IPS DF 6.9 (cell line): ENCODE measurements at regions not wholly inside any gene's neighbourhood (a gene's known extent, or its start where the extent isn't known, plus 50 kb on each side); places are given as distances from the start of the nearest gene placed in this dataset.

Experiments
- DNase-seq: peaks from one replicate; pipeline ENCODE4 v3.0.0-alpha.2; 2013; ENCODE audit warnings: low read depth, low spot score
- H3K27ac ChIP-seq: one replicate; pipeline ENCODE4 v1.5.1; 2013; ENCODE audit warnings: low read length, control low read depth
- H3K27me3 ChIP-seq: 2 replicates; pipeline ENCODE4 v1.6.1; 2013; ENCODE audit warnings: mild to moderate bottlenecking, low read length; ENCODE audit not compliant: control insufficient read depth, insufficient read depth
- H3K36me3 ChIP-seq: 2 replicates; pipeline ENCODE4 v1.6.1; 2013; ENCODE audit warnings: low read length; ENCODE audit not compliant: control insufficient read depth, insufficient read depth
- H3K4me1 ChIP-seq: 2 replicates; pipeline ENCODE4 v1.6.1; 2013; ENCODE audit warnings: low read length; ENCODE audit not compliant: control insufficient read depth, insufficient read depth
- H3K4me3 ChIP-seq: 2 replicates; pipeline ENCODE4 v1.5.1; 2013; ENCODE audit warnings: mild to moderate bottlenecking, low read length
- H3K9me3 ChIP-seq: 2 replicates; pipeline ENCODE4 v1.6.1; 2013; ENCODE audit warnings: low read length, inconsistent platforms; ENCODE audit not compliant: control insufficient read depth, insufficient read depth
- WGBS: extraction: QIAGEN DNeasy Blood & Tissue Kit; methylation state at CpG from one replicate; pipeline ENCODE4 v1.1.7; 2013; ENCODE audit warnings: mixed read lengths, missing lambda C conversion rate; ENCODE audit not compliant: insufficient read length, insufficient coverage; 5-methylcytosine and 5-hydroxymethylcytosine counted together

- H3K27me3 ChIP-seq, result no peaks in the 10 kb centered on the region
- WGBS, result no CpG with 5 or more reads among the region's 1 CpG
- no peak overlapping the region for H3K4me3 ChIP-seq
- DNase-seq, result no peak
- H3K36me3 ChIP-seq, result no peaks in the 10 kb centered on the region
- H3K27ac ChIP-seq, result no peak overlapping the region
- H3K4me1 ChIP-seq, result no peaks in the 10 kb centered on the region; the same call in 1 of the 2 replicates
- no peaks in the 10 kb centered on the region for H3K9me3 ChIP-seq
These were observed 116.4 kb upstream of the RIPOR2 start for GRCh38 chr6:25052181-25052580.

- no peak for DNase-seq
- Histone ChIP-seq H3K9me3 (no peaks in the 10 kb centered on the region), H3K27ac (no peak overlapping the region), H3K36me3 (no peaks in the 10 kb centered on the region), H3K27me3 (no peaks in the 10 kb centered on the region), H3K4me3 (no peak overlapping the region), H3K4me1 (no peaks in the 10 kb centered on the region; the same call in 1 of the 2 replicates)
- no CpG with 5 or more reads among the region's 2 CpGs for WGBS
These were observed 118.2 kb upstream of the RIPOR2 start for GRCh38 chr6:25053875-25054371.

GRCh38 chr6:25054469-25054868 is 118.7 kb upstream of the RIPOR2 start:
- no peaks in the 10 kb centered on the region for H3K36me3 ChIP-seq
- no peaks in the 10 kb centered on the region for H3K9me3 ChIP-seq
- no peaks in the 10 kb centered on the region; the same call in 1 of the 2 replicates for H3K4me1 ChIP-seq
- H3K4me3 ChIP-seq, result no peak overlapping the region
- no peak overlapping the region for H3K27ac ChIP-seq
- H3K27me3 ChIP-seq, result no peaks in the 10 kb centered on the region
- no CpG with 5 or more reads among the region's 3 CpGs for WGBS
- DNase-seq, result no peak

GRCh38 chr6:25056130-25056529 is 120.4 kb upstream of the RIPOR2 start:
- no peaks in the 10 kb centered on the region for H3K27me3 ChIP-seq
- H3K9me3 ChIP-seq, result no peaks in the 10 kb centered on the region
- H3K27ac ChIP-seq, result no peak overlapping the region
- H3K4me1 ChIP-seq, result no peaks in the 10 kb centered on the region; the same call in 1 of the 2 replicates
- no CpG with 5 or more reads among the region's 3 CpGs for WGBS
- no peaks in the 10 kb centered on the region for H3K36me3 ChIP-seq
- no peak for DNase-seq
- no peak overlapping the region for H3K4me3 ChIP-seq

GRCh38 chr6:25057111-25057905 is 121.5 kb upstream of the RIPOR2 start:
- H3K4me1 ChIP-seq, result no peaks in the 10 kb centered on the region; the same call in 1 of the 2 replicates
- WGBS, result no CpG with 5 or more reads among the region's 7 CpGs
- no peak overlapping the region for H3K27ac ChIP-seq
- H3K9me3 ChIP-seq, result no peaks in the 10 kb centered on the region
- no peak for DNase-seq
- H3K4me3 ChIP-seq, result no peak overlapping the region
- no peaks in the 10 kb centered on the region for H3K27me3 ChIP-seq
- H3K36me3 ChIP-seq, result no peaks in the 10 kb centered on the region

GRCh38 chr6:25058441-25058840 is 122.7 kb upstream of the RIPOR2 start:
- H3K4me3 ChIP-seq, result no peak overlapping the region
- no peaks in the 10 kb centered on the region for H3K9me3 ChIP-seq
- DNase-seq, result no peak
- WGBS, result no CpG with 5 or more reads among the region's 5 CpGs
- no peaks in the 10 kb centered on the region for H3K36me3 ChIP-seq
- H3K27ac ChIP-seq, result no peak overlapping the region
- no peaks in the 10 kb centered on the region; the same call in 1 of the 2 replicates for H3K4me1 ChIP-seq
- no peaks in the 10 kb centered on the region for H3K27me3 ChIP-seq

GRCh38 chr6:25058941-25059340 is 123.2 kb upstream of the RIPOR2 start:
- DNase-seq, result no peak
- H3K4me1 ChIP-seq, result no peaks in the 10 kb centered on the region
- no peaks in the 10 kb centered on the region for H3K27me3 ChIP-seq
- no peaks in the 10 kb centered on the region for H3K9me3 ChIP-seq
- no peaks in the 10 kb centered on the region for H3K36me3 ChIP-seq
- no peak overlapping the region for H3K27ac ChIP-seq
- no CpG with 5 or more reads among the region's 4 CpGs for WGBS
- H3K4me3 ChIP-seq, result no peak overlapping the region

GRCh38 chr6:25060522-25060921 is 124.8 kb upstream of the RIPOR2 start:
- no peaks in the 10 kb centered on the region for H3K36me3 ChIP-seq
- H3K27ac ChIP-seq, result no peak overlapping the region
- 100% methylated on average over 2 of the region's 2 CpGs for WGBS
- no peaks in the 10 kb centered on the region for H3K9me3 ChIP-seq
- no peaks in the 10 kb centered on the region for H3K4me1 ChIP-seq
- H3K27me3 ChIP-seq, result no peaks in the 10 kb centered on the region
- H3K4me3 ChIP-seq, result no peak overlapping the region
- no peak for DNase-seq

- WGBS, result no CpG with 5 or more reads among the region's 6 CpGs
- H3K27me3 ChIP-seq, result no peaks in the 10 kb centered on the region
- DNase-seq, result no peak
These were observed 125.7 kb upstream of the RIPOR2 start for GRCh38 chr6:25061289-25061936.

GRCh38 chr6:25062070-25062811 is 126.5 kb upstream of the RIPOR2 start:
- H3K4me1 ChIP-seq, result no peaks in the 10 kb centered on the region
- H3K27me3 ChIP-seq, result no peaks in the 10 kb centered on the region
- H3K4me3 ChIP-seq, result no peak overlapping the region
- H3K27ac ChIP-seq, result peak overlapping the region; percentile 44
- no peak for DNase-seq
- no CpG with 5 or more reads among the region's 7 CpGs for WGBS
- H3K36me3 ChIP-seq, result no peaks in the 10 kb centered on the region
- no peaks in the 10 kb centered on the region for H3K9me3 ChIP-seq

More at GRCh38 chr6:25061289-25061936, 125.7 kb upstream of the RIPOR2 start:
- Histone ChIP-seq H3K4me3 (no peak overlapping the region), H3K36me3 (no peaks in the 10 kb centered on the region), H3K9me3 (no peaks in the 10 kb centered on the region), H3K4me1 (no peaks in the 10 kb centered on the region), H3K27ac (no peak overlapping the region)
